ENCODE measurements at regions not wholly inside any gene's neighbourhood (a gene's known extent, or its start where the extent isn't known, plus 50 kb on each side); places are given as distances from the start of the nearest gene placed in this dataset.

DNA sequence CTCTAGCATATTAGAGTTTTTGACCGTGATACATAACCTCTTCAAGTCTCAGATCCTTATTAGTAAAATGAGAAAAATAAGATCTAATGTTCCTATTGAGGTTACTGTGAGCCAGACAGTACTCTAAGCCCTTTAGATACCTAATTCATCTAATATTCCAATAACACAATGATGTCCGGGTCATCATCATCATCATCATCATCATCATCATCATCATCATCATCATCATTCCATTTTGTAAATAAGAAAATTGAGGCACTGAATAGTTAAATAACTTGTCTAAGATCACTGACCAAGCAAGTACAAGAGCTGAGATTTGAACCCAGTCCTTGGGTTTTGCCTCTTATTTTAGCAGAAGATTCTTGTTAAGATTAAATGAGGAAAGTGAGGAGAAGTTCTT lies 643.0 kb downstream of the HDGFL1 start:
- H3K4me3 ChIP-seq, result no peak overlapping the region
- WGBS, result 48% methylated on average over 2 of the region's 2 CpGs
- H3K4me1 ChIP-seq, result no peaks in the 10 kb centered on the region
- H3K27ac ChIP-seq, result no peak overlapping the region
- no peaks in the 10 kb centered on the region for H3K27me3 ChIP-seq
- no peaks in the 10 kb centered on the region for H3K36me3 ChIP-seq
- no peaks in the 10 kb centered on the region for H3K9me3 ChIP-seq
- TF ChIP-seq, protein P1, sequence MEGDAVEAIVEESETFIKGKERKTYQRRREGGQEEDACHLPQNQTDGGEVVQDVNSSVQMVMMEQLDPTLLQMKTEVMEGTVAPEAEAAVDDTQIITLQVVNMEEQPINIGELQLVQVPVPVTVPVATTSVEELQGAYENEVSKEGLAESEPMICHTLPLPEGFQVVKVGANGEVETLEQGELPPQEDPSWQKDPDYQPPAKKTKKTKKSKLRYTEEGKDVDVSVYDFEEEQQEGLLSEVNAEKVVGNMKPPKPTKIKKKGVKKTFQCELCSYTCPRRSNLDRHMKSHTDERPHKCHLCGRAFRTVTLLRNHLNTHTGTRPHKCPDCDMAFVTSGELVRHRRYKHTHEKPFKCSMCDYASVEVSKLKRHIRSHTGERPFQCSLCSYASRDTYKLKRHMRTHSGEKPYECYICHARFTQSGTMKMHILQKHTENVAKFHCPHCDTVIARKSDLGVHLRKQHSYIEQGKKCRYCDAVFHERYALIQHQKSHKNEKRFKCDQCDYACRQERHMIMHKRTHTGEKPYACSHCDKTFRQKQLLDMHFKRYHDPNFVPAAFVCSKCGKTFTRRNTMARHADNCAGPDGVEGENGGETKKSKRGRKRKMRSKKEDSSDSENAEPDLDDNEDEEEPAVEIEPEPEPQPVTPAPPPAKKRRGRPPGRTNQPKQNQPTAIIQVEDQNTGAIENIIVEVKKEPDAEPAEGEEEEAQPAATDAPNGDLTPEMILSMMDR (IDR thresholded peaks at IDR 0.05), result no peak
- no peak for TF ChIP-seq EP300 (IDR thresholded peaks at IDR 0.05)
- TF ChIP-seq POLR2A (IDR thresholded peaks at IDR 0.05), result no peak
- TF ChIP-seq POLR2AphosphoS5 (IDR thresholded peaks at IDR 0.05), result no peak
- no peak for DNase-seq (ENCODE audit: low spot score in 2 of 2)

DNA sequence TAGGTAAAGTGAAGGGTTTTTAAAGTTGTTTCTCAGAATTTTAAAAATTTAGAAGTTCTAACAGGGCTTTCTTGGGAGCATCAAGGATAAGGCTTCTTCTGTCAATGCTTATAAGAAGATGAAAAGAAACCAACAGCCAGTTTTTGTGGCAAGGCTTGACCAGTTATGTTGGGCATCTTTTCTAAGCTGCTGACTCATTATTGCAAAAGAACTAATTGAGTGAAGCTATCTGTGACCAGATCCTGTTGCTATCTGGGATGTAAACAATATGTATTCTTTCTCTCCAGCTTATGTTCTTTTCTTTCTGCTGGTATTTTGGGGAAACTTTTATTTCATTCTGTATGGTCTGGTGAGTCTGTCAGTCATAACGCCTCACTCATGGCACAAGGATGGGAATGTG lies 643.8 kb downstream of the HDGFL1 start:
- Histone ChIP-seq H3K36me3 (no peaks in the 10 kb centered on the region), H3K9me3 (no peaks in the 10 kb centered on the region), H3K27ac (no peak overlapping the region), H3K4me3 (no peak overlapping the region), H3K27me3 (no peaks in the 10 kb centered on the region), H3K4me1 (no peaks in the 10 kb centered on the region)
- TF ChIP-seq, protein P1 (IDR thresholded peaks at IDR 0.05), result no peak
- TF ChIP-seq POLR2A (IDR thresholded peaks at IDR 0.05) (no peak), EP300 (IDR thresholded peaks at IDR 0.05) (no peak), POLR2AphosphoS5 (IDR thresholded peaks at IDR 0.05) (no peak)
- 76% methylated on average over 1 of the region's 1 CpG for WGBS
- DNase-seq (ENCODE audit: low spot score in 2 of 2), result no peak

- H3K4me3 ChIP-seq, result no peak overlapping the region
- no peaks in the 10 kb centered on the region for H3K4me1 ChIP-seq
- no peak for TF ChIP-seq POLR2A (IDR thresholded peaks at IDR 0.05)
- TF ChIP-seq, protein P1 (IDR thresholded peaks at IDR 0.05), result no peak
- TF ChIP-seq POLR2AphosphoS5 (IDR thresholded peaks at IDR 0.05), result no peak
- TF ChIP-seq EP300 (IDR thresholded peaks at IDR 0.05), result no peak
- no peaks in the 10 kb centered on the region for H3K27me3 ChIP-seq
- no peaks in the 10 kb centered on the region for H3K9me3 ChIP-seq
- DNase-seq (ENCODE audit: low spot score in 2 of 2), result no peak
- H3K27ac ChIP-seq, result no peak overlapping the region
- no peaks in the 10 kb centered on the region for H3K36me3 ChIP-seq
Observed at GRCh38 chr6:23213651-23214050, 644.3 kb downstream of the HDGFL1 start.

- no peaks in the 10 kb centered on the region for H3K27me3 ChIP-seq
- DNase-seq (ENCODE audit: low spot score in 2 of 2), result no peak
- H3K4me3 ChIP-seq, result no peak overlapping the region
- 9% methylated on average over 1 of the region's 1 CpG for WGBS
- H3K4me1 ChIP-seq, result no peaks in the 10 kb centered on the region
- H3K36me3 ChIP-seq, result no peaks in the 10 kb centered on the region
- TF ChIP-seq POLR2A (IDR thresholded peaks at IDR 0.05), result no peak
- TF ChIP-seq, protein P1 (IDR thresholded peaks at IDR 0.05), result no peak
- no peak for TF ChIP-seq EP300 (IDR thresholded peaks at IDR 0.05)
- no peak for TF ChIP-seq POLR2AphosphoS5 (IDR thresholded peaks at IDR 0.05)
- no peaks in the 10 kb centered on the region for H3K9me3 ChIP-seq
- no peak overlapping the region for H3K27ac ChIP-seq
Observed at GRCh38 chr6:23218751-23219150, 649.4 kb downstream of the HDGFL1 start.

DNA sequence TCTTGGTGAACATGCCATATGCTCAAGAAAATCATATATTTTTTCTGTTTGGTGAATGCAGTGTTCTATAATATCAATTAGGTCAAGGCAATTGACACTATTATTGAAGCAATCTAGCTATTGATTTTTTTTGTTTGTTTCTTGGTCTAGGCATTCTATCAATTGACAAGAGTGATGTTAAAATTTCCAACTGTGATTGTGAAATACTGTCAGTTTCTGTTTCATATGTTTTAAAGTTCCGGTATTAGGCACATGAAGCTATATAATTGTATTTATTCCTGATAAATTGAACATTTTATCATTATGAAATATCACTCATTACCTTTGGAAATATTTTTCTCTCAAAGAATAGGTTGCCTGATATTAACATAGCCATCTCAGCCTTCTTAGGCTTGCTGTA lies 653.4 kb downstream of the HDGFL1 start:
- Histone ChIP-seq H3K36me3 (no peaks in the 10 kb centered on the region), H3K27me3 (no peaks in the 10 kb centered on the region), H3K9me3 (no peaks in the 10 kb centered on the region), H3K27ac (no peak overlapping the region), H3K4me1 (no peaks in the 10 kb centered on the region), H3K4me3 (no peak overlapping the region)
- DNase-seq (ENCODE audit: low spot score in 2 of 2), result no peak
- 98% methylated on average over 1 of the region's 1 CpG for WGBS
- TF ChIP-seq EP300 (IDR thresholded peaks at IDR 0.05) (no peak), POLR2AphosphoS5 (IDR thresholded peaks at IDR 0.05) (no peak), POLR2A (IDR thresholded peaks at IDR 0.05) (no peak)
- TF ChIP-seq, protein P1 (IDR thresholded peaks at IDR 0.05), result no peak
